CD4-positive, alpha-beta T cell treated with Interleukin-21 for 1 hour (primary cell): ENCODE measurements at regions not wholly inside any gene's neighbourhood (a gene's known extent, or its start where the extent isn't known, plus 50 kb on each side); places are given as distances from the start of the nearest gene placed in this dataset.
"Not testable (repeated sequence)": the region's sequence is repeated elsewhere in the genome, so short reads cannot be mapped to it uniquely, and the experiment has no call there.

Source experiments
- DNase-seq: peaks from one replicate; pipeline ENCODE4 v3.0.0-alpha.2; 2020

- DNase-seq, result not testable (repeated sequence)
These were observed 142.9 kb downstream of the NBPF8 start for GRCh38 chr1:120557605-120558302.

GRCh38 chr1:120558303-120559060 is 143.6 kb downstream of the NBPF8 start:
- peak; percentile 72 for DNase-seq

GRCh38 chr1:120561767-120562166 is 146.9 kb downstream of the NBPF8 start:
- DNase-seq, result peak; percentile 67

GRCh38 chr1:120565396-120565795 is 150.6 kb downstream of the NBPF8 start:
- DNase-seq, result not testable (repeated sequence)

GRCh38 chr1:120567620-120568019 is 152.8 kb downstream of the NBPF8 start:
- DNase-seq, result not testable (repeated sequence)

GRCh38 chr1:120575201-120575600 is 148.5 kb upstream of the NBPF26 start:
- not testable (repeated sequence) for DNase-seq

GRCh38 chr1:120582135-120582534 is 141.6 kb upstream of the NBPF26 start:
- DNase-seq, result not testable (repeated sequence)

GRCh38 chr1:120586053-120586452 is 137.7 kb upstream of the NBPF26 start:
- not testable (repeated sequence) for DNase-seq

GRCh38 chr1:120588811-120589210 is 134.9 kb upstream of the NBPF26 start:
- not testable (repeated sequence) for DNase-seq

- DNase-seq, result not testable (repeated sequence)
These were observed 132.0 kb upstream of the NBPF26 start for GRCh38 chr1:120591774-120592173.

- not testable (repeated sequence) for DNase-seq
These were observed 130.8 kb upstream of the NBPF26 start for GRCh38 chr1:120592943-120593342.

GRCh38 chr1:120593648-120594047 is 130.1 kb upstream of the NBPF26 start:
- DNase-seq, result not testable (repeated sequence)

GRCh38 chr1:120598331-120598951 is 125.3 kb upstream of the NBPF26 start:
- DNase-seq, result not testable (repeated sequence)

GRCh38 chr1:120599511-120599910 is 124.2 kb upstream of the NBPF26 start:
- DNase-seq, result not testable (repeated sequence)

GRCh38 chr1:120600442-120601041 is 123.2 kb upstream of the NBPF26 start:
- DNase-seq, result not testable (repeated sequence)

GRCh38 chr1:120607882-120608281 is 115.9 kb upstream of the NBPF26 start:
- DNase-seq, result not testable (repeated sequence)

GRCh38 chr1:120608314-120609014 is 115.3 kb upstream of the NBPF26 start:
- not testable (repeated sequence) for DNase-seq

- DNase-seq, result not testable (repeated sequence)
These were observed 114.7 kb upstream of the NBPF26 start for GRCh38 chr1:120609015-120609573.

GRCh38 chr1:120609834-120610233 is 113.9 kb upstream of the NBPF26 start:
- not testable (repeated sequence) for DNase-seq

GRCh38 chr1:120614931-120615639 is 108.7 kb upstream of the NBPF26 start:
- not testable (repeated sequence) for DNase-seq

GRCh38 chr1:120617493-120617892 is 106.3 kb upstream of the NBPF26 start:
- not testable (repeated sequence) for DNase-seq
